SK-N-SH treated with all-trans-retinoic acid at 6 μM for 48 hours (cell line): ENCODE measurements at regions not wholly inside any gene's neighbourhood (a gene's known extent, or its start where the extent isn't known, plus 50 kb on each side); places are given as distances from the start of the nearest gene placed in this dataset.
A peak's percentile ranks its signal among the peaks of the same experiment; 100 is the strongest.

Source experiments
- ATAC-seq: fragments of 200-7000 bp; cut with Tn5 transposase; 3 replicates; pipeline ENCODE4 v1.9.1; 2020; ENCODE audit warnings: mild to moderate bottlenecking, moderate library complexity
- BACH2 ChIP-seq: fragments of 250-450 bp; sonication (Bioruptor Pico); IDR thresholded peaks from 2 replicates; pipeline ENCODE4 v1.9.0; 2021; ENCODE audit warnings: mild to moderate bottlenecking, borderline replicate concordance
- CSDC2 ChIP-seq: fragments of 250-450 bp; sonication (Bioruptor Pico); IDR thresholded peaks from 2 replicates; pipeline ENCODE4 v1.5.0; 2020; ENCODE audit warnings: mild to moderate bottlenecking, moderate library complexity
- ESRRG ChIP-seq: fragments of 250-450 bp; sonication (Bioruptor Pico); IDR thresholded peaks from 2 replicates; pipeline ENCODE4 v1.6.1; 2021; ENCODE audit warnings: mild to moderate bottlenecking
- GLIS3 ChIP-seq: fragments of 250-450 bp; sonication (Bioruptor Pico); IDR thresholded peaks from 2 replicates; pipeline ENCODE4 v1.5.0; 2020; ENCODE audit warnings: mild to moderate bottlenecking, moderate library complexity
- ISL1 ChIP-seq: fragments of 250-450 bp; sonication (Bioruptor Pico); IDR thresholded peaks from 2 replicates; pipeline ENCODE4 v2.1.2; 2022; ENCODE audit warnings: mild to moderate bottlenecking, moderate library complexity
- OSR1 ChIP-seq: fragments of 250-450 bp; sonication (Bioruptor Pico); IDR thresholded peaks from 2 replicates; pipeline ENCODE4 v1.8.0; 2022; ENCODE audit warnings: moderate library complexity, mild to moderate bottlenecking, inconsistent platforms
- PATZ1 ChIP-seq: fragments of 250-450 bp; sonication (Bioruptor Pico); IDR thresholded peaks from 2 replicates; pipeline ENCODE4 v1.8.0; 2020; ENCODE audit warnings: mild to moderate bottlenecking, moderate library complexity, borderline replicate concordance
- PPARA ChIP-seq: fragments of 250-450 bp; sonication (Bioruptor Pico); IDR thresholded peaks from 2 replicates; pipeline ENCODE4 v1.5.0; 2020; ENCODE audit warnings: mild to moderate bottlenecking, borderline replicate concordance
- RARB ChIP-seq: fragments of 250-450 bp; sonication (Bioruptor Pico); IDR thresholded peaks from 2 replicates; pipeline ENCODE4 v1.8.0; 2021; ENCODE audit warnings: mild to moderate bottlenecking, moderate library complexity
- SNAI2 ChIP-seq: fragments of 250-450 bp; sonication (Bioruptor Pico); IDR thresholded peaks from 2 replicates; pipeline ENCODE4 v1.5.0; 2020; ENCODE audit warnings: mild to moderate bottlenecking, moderate library complexity
- TCF4 ChIP-seq: fragments of 250-450 bp; sonication (Bioruptor Pico); IDR thresholded peaks from 2 replicates; pipeline ENCODE4 v1.8.0; 2021; ENCODE audit warnings: mild to moderate bottlenecking, moderate library complexity, borderline replicate concordance
- TOX ChIP-seq: fragments of 250-450 bp; sonication (Bioruptor Pico); IDR thresholded peaks from 2 replicates; pipeline ENCODE4 v1.8.0; 2021; ENCODE audit warnings: mild to moderate bottlenecking, moderate library complexity, borderline replicate concordance
- ZC3H10 ChIP-seq: fragments of 250-450 bp; sonication (Bioruptor Pico); IDR thresholded peaks from 2 replicates; pipeline ENCODE4 v1.5.1; 2021; ENCODE audit warnings: mild to moderate bottlenecking, moderate library complexity
- ZFP3 ChIP-seq: fragments of 250-450 bp; sonication (Bioruptor Pico); IDR thresholded peaks from 2 replicates; pipeline ENCODE4 v1.5.0; 2020; ENCODE audit warnings: mild to moderate bottlenecking, moderate library complexity
- ZFP30 ChIP-seq: fragments of 450-650 bp; formaldehyde crosslinking; IDR thresholded peaks from 2 replicates; pipeline ENCODE4 v1.5.0; 2022; ENCODE audit warnings: mild to moderate bottlenecking, moderate library complexity
- ZNF565 ChIP-seq: fragments of 450-650 bp; formaldehyde crosslinking; conservative IDR thresholded peaks from 2 replicates; pipeline ENCODE4 v1.5.0; 2020; ENCODE audit warnings: low read depth, mild to moderate bottlenecking, moderate library complexity
- ZNF70 ChIP-seq: fragments of 450-650 bp; formaldehyde crosslinking; IDR thresholded peaks from 2 replicates; pipeline ENCODE4 v1.5.0; 2020; ENCODE audit warnings: mild to moderate bottlenecking, moderate library complexity
- ZNF8 ChIP-seq: fragments of 450-650 bp; formaldehyde crosslinking; IDR thresholded peaks from 2 replicates; pipeline ENCODE4 v1.5.0; 2020; ENCODE audit warnings: mild to moderate bottlenecking, moderate library complexity
- TF ChIP-seq, protein P1 (sequence below): fragments of 250-450 bp; sonication (Bioruptor Pico); IDR thresholded peaks from 2 replicates; pipeline ENCODE4 v1.5.0; 2020; ENCODE audit warnings: mild to moderate bottlenecking, moderate library complexity
- TF ChIP-seq, protein P2 (sequence below): fragments of 250-450 bp; sonication (Bioruptor Pico); IDR thresholded peaks from 2 replicates; pipeline ENCODE4 v1.5.1; 2020; ENCODE audit warnings: low read depth, mild to moderate bottlenecking, moderate library complexity
- TF ChIP-seq, protein P3 (sequence below): fragments of 250-450 bp; sonication (Bioruptor Pico); IDR thresholded peaks from 2 replicates; pipeline ENCODE4 v1.8.0; 2021; ENCODE audit warnings: low read depth, mild to moderate bottlenecking, moderate library complexity, borderline replicate concordance
- TF ChIP-seq, protein P4 (sequence below): fragments of 250-450 bp; sonication (Bioruptor Pico); IDR thresholded peaks from 2 replicates; pipeline ENCODE4 v1.5.1; 2021; ENCODE audit warnings: mild to moderate bottlenecking, moderate library complexity

- no peak for TF ChIP-seq BACH2 (CRISPR knock-in tag)
- no peak for TF ChIP-seq TCF4 (CRISPR knock-in tag)
- no peak for TF ChIP-seq ISL1 (CRISPR knock-in tag)
- no peak for TF ChIP-seq ZNF8
- TF ChIP-seq, protein P1, sequence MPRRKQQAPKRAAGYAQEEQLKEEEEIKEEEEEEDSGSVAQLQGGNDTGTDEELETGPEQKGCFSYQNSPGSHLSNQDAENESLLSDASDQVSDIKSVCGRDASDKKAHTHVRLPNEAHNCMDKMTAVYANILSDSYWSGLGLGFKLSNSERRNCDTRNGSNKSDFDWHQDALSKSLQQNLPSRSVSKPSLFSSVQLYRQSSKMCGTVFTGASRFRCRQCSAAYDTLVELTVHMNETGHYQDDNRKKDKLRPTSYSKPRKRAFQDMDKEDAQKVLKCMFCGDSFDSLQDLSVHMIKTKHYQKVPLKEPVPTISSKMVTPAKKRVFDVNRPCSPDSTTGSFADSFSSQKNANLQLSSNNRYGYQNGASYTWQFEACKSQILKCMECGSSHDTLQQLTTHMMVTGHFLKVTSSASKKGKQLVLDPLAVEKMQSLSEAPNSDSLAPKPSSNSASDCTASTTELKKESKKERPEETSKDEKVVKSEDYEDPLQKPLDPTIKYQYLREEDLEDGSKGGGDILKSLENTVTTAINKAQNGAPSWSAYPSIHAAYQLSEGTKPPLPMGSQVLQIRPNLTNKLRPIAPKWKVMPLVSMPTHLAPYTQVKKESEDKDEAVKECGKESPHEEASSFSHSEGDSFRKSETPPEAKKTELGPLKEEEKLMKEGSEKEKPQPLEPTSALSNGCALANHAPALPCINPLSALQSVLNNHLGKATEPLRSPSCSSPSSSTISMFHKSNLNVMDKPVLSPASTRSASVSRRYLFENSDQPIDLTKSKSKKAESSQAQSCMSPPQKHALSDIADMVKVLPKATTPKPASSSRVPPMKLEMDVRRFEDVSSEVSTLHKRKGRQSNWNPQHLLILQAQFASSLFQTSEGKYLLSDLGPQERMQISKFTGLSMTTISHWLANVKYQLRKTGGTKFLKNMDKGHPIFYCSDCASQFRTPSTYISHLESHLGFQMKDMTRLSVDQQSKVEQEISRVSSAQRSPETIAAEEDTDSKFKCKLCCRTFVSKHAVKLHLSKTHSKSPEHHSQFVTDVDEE: no peak
- no peak for TF ChIP-seq ESRRG
- TF ChIP-seq ZNF70 (CRISPR knock-in tag): no peak
- TF ChIP-seq, protein P2, sequence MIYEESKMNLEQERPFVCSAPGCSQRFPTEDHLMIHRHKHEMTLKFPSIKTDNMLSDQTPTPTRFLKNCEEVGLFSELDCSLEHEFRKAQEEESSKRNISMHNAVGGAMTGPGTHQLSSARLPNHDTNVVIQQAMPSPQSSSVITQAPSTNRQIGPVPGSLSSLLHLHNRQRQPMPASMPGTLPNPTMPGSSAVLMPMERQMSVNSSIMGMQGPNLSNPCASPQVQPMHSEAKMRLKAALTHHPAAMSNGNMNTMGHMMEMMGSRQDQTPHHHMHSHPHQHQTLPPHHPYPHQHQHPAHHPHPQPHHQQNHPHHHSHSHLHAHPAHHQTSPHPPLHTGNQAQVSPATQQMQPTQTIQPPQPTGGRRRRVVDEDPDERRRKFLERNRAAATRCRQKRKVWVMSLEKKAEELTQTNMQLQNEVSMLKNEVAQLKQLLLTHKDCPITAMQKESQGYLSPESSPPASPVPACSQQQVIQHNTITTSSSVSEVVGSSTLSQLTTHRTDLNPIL: no peak
- no peak for TF ChIP-seq ZC3H10
- no peak for TF ChIP-seq ZNF565
- TF ChIP-seq, protein P3, sequence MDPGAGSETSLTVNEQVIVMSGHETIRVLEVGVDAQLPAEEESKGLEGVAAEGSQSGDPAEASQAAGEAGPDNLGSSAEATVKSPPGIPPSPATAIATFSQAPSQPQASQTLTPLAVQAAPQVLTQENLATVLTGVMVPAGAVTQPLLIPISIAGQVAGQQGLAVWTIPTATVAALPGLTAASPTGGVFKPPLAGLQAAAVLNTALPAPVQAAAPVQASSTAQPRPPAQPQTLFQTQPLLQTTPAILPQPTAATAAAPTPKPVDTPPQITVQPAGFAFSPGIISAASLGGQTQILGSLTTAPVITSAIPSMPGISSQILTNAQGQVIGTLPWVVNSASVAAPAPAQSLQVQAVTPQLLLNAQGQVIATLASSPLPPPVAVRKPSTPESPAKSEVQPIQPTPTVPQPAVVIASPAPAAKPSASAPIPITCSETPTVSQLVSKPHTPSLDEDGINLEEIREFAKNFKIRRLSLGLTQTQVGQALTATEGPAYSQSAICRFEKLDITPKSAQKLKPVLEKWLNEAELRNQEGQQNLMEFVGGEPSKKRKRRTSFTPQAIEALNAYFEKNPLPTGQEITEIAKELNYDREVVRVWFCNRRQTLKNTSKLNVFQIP: no peak
- TF ChIP-seq RARB (CRISPR knock-in tag): no peak
- no peak for TF ChIP-seq OSR1 (CRISPR knock-in tag)
- TF ChIP-seq PPARA (CRISPR knock-in tag): no peak
- no peak for TF ChIP-seq ZFP3
- TF ChIP-seq TOX: no peak
- no peak for TF ChIP-seq ZFP30 (CRISPR knock-in tag)
- TF ChIP-seq, protein P4, sequence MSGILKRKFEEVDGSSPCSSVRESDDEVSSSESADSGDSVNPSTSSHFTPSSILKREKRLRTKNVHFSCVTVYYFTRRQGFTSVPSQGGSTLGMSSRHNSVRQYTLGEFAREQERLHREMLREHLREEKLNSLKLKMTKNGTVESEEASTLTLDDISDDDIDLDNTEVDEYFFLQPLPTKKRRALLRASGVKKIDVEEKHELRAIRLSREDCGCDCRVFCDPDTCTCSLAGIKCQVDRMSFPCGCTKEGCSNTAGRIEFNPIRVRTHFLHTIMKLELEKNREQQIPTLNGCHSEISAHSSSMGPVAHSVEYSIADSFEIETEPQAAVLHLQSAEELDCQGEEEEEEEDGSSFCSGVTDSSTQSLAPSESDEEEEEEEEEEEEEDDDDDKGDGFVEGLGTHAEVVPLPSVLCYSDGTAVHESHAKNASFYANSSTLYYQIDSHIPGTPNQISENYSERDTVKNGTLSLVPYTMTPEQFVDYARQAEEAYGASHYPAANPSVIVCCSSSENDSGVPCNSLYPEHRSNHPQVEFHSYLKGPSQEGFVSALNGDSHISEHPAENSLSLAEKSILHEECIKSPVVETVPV (CRISPR knock-in tag): no peak
- no peak for TF ChIP-seq CSDC2
- no peak for TF ChIP-seq PATZ1 (CRISPR knock-in tag)
- ATAC-seq: peak; percentile 84
Measured at GRCh38 chr13:106349080-106349931, 186.2 kb downstream of the EFNB2 start.

- TF ChIP-seq TOX: no peak
- no peak for TF ChIP-seq ZFP3
- no peak for TF ChIP-seq TCF4 (CRISPR knock-in tag)
- TF ChIP-seq ZNF8: no peak
- TF ChIP-seq ZNF70 (CRISPR knock-in tag): no peak
- no peak for TF ChIP-seq ISL1 (CRISPR knock-in tag)
- TF ChIP-seq GLIS3 (CRISPR knock-in tag): no peak
- TF ChIP-seq ZFP30 (CRISPR knock-in tag): no peak
- TF ChIP-seq RARB (CRISPR knock-in tag): no peak
- TF ChIP-seq, protein P2: no peak
- no peak for TF ChIP-seq ZNF565
- TF ChIP-seq CSDC2: no peak
- no peak for TF ChIP-seq PATZ1 (CRISPR knock-in tag)
- no peak for TF ChIP-seq SNAI2
- TF ChIP-seq, protein P3: no peak
- TF ChIP-seq BACH2 (CRISPR knock-in tag): no peak
- TF ChIP-seq ZC3H10: no peak
- ATAC-seq: peak; percentile 58
Measured at GRCh38 chr13:106348075-106348840, 187.2 kb downstream of the EFNB2 start.
